NOMO-1 treated with DMSO at 0.1 percent for 48 hours (cell line): ENCODE measurements at regions not wholly inside any gene's neighbourhood (a gene's known extent, or its start where the extent isn't known, plus 50 kb on each side); places are given as distances from the start of the nearest gene placed in this dataset.
"Not testable (repeated sequence)": the region's sequence is repeated elsewhere in the genome, so short reads cannot be mapped to it uniquely, and the experiment has no call there.

Experiments
- DNase-seq: peaks from one replicate; lab custom pipeline; 2025; ENCODE audit not compliant: unreplicated experiment; lab: John Stamatoyannopoulos, UW

GRCh38 chr5:23451156-23451555, 56.3 kb upstream of the PRDM9 start:
- no peak for DNase-seq

GRCh38 chr5:23450187-23450586, 57.2 kb upstream of the PRDM9 start:
- DNase-seq: no peak

- DNase-seq: no peak
These were observed 58.8 kb upstream of the PRDM9 start for GRCh38 chr5:23448627-23449026.

- DNase-seq: no peak
These were observed 61.0 kb upstream of the PRDM9 start for GRCh38 chr5:23446424-23446823.

- DNase-seq: no peak
These were observed 61.8 kb upstream of the PRDM9 start for GRCh38 chr5:23445573-23445972.

- DNase-seq: no peak
These were observed 66.7 kb upstream of the PRDM9 start for GRCh38 chr5:23440703-23441102.

- no peak for DNase-seq
These were observed 70.4 kb upstream of the PRDM9 start for GRCh38 chr5:23437011-23437410.

- no peak for DNase-seq
These were observed 73.7 kb upstream of the PRDM9 start for GRCh38 chr5:23433534-23434315.

GRCh38 chr5:23428705-23429104, 78.7 kb upstream of the PRDM9 start:
- DNase-seq: peak; percentile 33

- peak; percentile 20 for DNase-seq
These were observed 87.2 kb upstream of the PRDM9 start for GRCh38 chr5:23420214-23420613.

- DNase-seq: no peak
These were observed 88.3 kb upstream of the PRDM9 start for GRCh38 chr5:23419115-23419514.

- no peak for DNase-seq
These were observed 94.9 kb upstream of the PRDM9 start for GRCh38 chr5:23412515-23412914.

- peak; percentile 48 for DNase-seq
These were observed 95.4 kb upstream of the PRDM9 start for GRCh38 chr5:23411994-23412393.

- no peak for DNase-seq
These were observed 96.2 kb upstream of the PRDM9 start for GRCh38 chr5:23411200-23411599.

GRCh38 chr5:23410775-23411174, 96.6 kb upstream of the PRDM9 start:
- not testable (repeated sequence) for DNase-seq

- DNase-seq: peak; percentile 98
These were observed 101.9 kb upstream of the PRDM9 start for GRCh38 chr5:23405316-23406068.

GRCh38 chr5:23402585-23402984, 104.8 kb upstream of the PRDM9 start:
- DNase-seq: no peak

- peak; percentile 21 for DNase-seq
These were observed 106.5 kb upstream of the PRDM9 start for GRCh38 chr5:23400951-23401350.

- no peak for DNase-seq
These were observed 111.1 kb upstream of the PRDM9 start for GRCh38 chr5:23396346-23396745.

GRCh38 chr5:23389291-23390101, 117.9 kb upstream of the PRDM9 start:
- DNase-seq: no peak

- no peak for DNase-seq
These were observed 122.4 kb upstream of the PRDM9 start for GRCh38 chr5:23385036-23385435.

- no peak for DNase-seq
These were observed 135.2 kb upstream of the PRDM9 start for GRCh38 chr5:23372177-23372576.
